ENCODE measurements at regions not wholly inside any gene's neighbourhood (a gene's known extent, or its start where the extent isn't known, plus 50 kb on each side); places are given as distances from the start of the nearest gene placed in this dataset.

GRCh38 chr5:148941810-148942209, 115.4 kb downstream of the ADRB2 start:
- no peak for FAIRE-seq
- no peak for DNase-seq (ENCODE audit: low spot score in 2 of 2)

- DNase-seq (ENCODE audit: low spot score in 2 of 2) (no peak), FAIRE-seq (no peak)
Measured at GRCh38 chr5:148949841-148950470, 112.9 kb downstream of the SH3TC2 start.

- DNase-seq (ENCODE audit: low spot score in 2 of 2) (no peak), FAIRE-seq (no peak)
Measured at GRCh38 chr5:148950471-148950863, 112.4 kb downstream of the SH3TC2 start.

- DNase-seq (ENCODE audit: low spot score in 2 of 2), result no peak
- no peak for FAIRE-seq
Measured at GRCh38 chr5:148950892-148951291, 112.0 kb downstream of the SH3TC2 start.

GRCh38 chr5:148951612-148952011, 111.2 kb downstream of the SH3TC2 start:
- DNase-seq (ENCODE audit: low spot score in 2 of 2), result no peak
- FAIRE-seq, result no peak

GRCh38 chr5:148952097-148952867, 110.6 kb downstream of the SH3TC2 start:
- FAIRE-seq, result no peak
- no peak for DNase-seq (ENCODE audit: low spot score in 2 of 2)

GRCh38 chr5:148953711-148954110, 109.2 kb downstream of the SH3TC2 start:
- DNase-seq (ENCODE audit: low spot score in 2 of 2) (no peak), FAIRE-seq (no peak)
